DMS153 treated with DMSO at 0.1 percent for 48 hours (cell line): ENCODE measurements at regions not wholly inside any gene's neighbourhood (a gene's known extent, or its start where the extent isn't known, plus 50 kb on each side); places are given as distances from the start of the nearest gene placed in this dataset.
"Not testable (repeated sequence)": the region's sequence is repeated elsewhere in the genome, so short reads cannot be mapped to it uniquely, and the experiment has no call there.

Source experiments
- DNase-seq: peaks from one replicate; lab custom pipeline; 2025; ENCODE audit not compliant: unreplicated experiment; lab: John Stamatoyannopoulos, UW

GRCh38 chr14:106011631-106012360, 485.4 kb downstream of the TMEM121 start:
- not testable (repeated sequence) for DNase-seq

DNA sequence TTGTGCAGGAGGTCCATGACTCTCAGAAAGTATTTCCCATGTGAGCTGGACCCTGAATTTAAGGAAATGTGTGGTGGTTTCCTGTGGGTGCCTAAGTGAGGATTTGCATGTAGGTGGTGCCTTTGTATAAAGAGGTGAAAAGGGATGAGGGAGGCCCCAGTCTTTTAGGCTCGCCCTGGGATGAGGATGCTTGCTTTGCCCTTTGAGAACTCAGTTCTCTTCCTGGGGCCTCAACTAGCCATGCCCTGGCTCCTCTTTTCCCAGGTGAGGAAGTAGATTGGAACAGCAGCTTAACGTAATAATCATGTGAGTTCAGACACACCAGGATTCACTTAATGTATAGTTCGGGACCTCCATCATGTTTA, 486.0 kb downstream of the TMEM121 start:
- DNase-seq = not testable (repeated sequence)

DNA sequence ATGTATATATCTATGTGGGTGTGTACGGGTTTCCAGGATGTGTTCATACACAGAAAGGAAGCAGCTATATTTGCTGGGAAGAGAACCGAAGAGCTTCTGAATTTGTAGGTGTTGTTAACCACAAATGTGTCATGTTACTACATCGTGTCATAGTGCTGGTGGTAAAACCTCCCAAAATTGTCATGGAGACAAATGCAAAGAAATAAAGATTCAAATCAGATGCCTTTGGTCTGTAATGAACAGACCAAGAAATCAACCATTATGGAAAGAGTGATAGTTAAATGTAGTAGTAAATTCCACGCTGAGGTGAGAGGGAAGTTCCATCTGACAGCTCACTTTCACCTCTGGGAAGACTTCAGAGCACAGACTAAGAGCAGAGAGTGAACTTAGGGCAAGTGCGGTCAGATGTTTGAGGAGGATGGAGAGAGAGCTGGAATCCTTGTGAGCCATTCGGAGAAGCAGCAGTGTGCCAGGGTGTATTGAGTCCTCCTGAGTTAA, 487.5 kb downstream of the TMEM121 start:
- DNase-seq = no peak

- not testable (repeated sequence) for DNase-seq
Measured at GRCh38 chr14:106017952-106018351, 491.6 kb downstream of the TMEM121 start.

DNA sequence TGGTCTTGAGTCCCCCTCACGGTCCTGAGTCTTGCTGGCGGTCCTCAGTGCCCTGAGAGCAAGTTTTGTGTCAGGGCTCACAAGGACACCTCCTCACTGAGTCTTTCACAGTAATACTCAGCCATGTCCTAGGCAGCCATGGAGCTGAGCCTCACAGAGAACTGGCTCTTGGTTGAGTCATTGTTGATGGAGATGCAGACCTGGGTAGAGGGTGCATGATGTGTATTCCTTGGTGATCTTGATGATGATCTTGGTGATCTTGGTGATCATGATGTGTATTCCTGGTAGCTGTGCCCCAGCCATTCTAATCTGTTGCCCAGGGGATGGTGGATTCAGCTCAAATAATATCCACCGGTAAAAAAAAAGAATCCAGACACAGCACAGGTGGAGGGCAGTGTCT, 495.4 kb downstream of the TMEM121 start:
- no peak for DNase-seq

- DNase-seq = not testable (repeated sequence)
Measured at GRCh38 chr14:106022648-106023047, 496.3 kb downstream of the TMEM121 start.

DNA sequence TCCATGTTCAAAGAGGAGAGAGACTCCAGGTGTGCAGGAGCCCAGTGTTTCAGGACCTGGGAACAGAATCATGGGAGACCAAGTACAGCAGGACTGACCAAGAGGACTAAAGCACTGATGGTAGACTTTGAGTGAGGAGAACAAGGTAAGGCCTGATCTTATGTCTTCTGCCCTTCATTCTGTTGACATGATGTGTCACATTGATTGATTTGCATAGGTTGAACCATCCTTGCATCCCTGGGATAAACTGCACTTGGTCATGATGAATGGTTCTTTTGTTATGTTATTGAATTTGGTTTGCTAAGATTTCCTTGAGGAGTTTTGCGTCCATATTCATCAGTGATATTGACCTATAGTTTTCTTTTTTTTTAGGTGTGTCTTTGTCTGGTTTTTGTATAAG, 497.0 kb downstream of the TMEM121 start:
- no peak for DNase-seq

DNA sequence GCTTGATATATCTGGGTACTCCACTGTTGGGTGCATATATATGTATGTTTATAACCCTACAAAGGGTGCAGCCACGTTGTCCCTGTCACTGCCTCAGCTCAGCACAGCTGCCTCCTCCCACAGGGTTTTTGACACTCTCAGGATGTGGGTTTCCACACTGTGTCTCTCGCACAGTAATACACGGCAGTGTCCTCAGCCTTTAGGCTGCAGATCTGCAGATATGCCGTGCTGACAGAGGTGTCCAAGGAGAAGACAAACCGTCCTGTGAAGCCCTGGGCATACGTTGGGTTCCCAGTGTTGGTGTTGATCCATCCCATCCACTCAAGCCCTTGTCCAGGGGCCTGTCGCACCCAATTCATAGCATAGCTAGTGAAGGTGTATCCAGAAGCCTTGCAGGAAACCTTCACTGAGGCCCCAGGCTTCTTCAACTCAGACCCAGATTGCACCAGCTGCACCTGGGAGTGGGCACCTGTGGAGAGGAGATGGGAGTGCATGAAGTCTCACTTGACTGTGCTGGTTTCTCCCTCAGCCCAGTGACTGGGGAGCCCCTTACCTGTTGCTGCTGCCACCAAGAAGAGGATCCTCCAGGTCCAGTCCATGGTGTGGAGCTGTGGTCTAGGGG, 498.7 kb downstream of the TMEM121 start:
- DNase-seq = no peak

DNA sequence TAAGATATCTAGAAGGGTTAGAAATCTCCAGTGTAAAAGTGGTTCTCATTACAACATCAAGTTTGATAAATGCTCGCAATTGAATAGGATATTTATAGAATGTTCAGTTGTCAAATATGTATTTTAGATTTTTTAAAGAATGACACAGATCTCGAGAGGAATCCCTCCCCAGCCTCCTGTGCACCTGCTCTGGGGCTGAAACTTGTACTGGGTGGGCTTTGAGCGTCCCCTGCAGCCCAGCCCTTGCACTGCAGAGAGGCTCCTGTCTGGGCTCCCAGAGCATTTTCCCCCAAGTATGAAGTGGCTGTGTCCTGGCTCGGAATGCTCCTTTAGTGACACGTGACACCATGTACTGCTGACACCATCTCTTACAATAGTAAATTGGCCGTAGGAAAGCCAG, 499.6 kb downstream of the TMEM121 start:
- no peak for DNase-seq

DNA sequence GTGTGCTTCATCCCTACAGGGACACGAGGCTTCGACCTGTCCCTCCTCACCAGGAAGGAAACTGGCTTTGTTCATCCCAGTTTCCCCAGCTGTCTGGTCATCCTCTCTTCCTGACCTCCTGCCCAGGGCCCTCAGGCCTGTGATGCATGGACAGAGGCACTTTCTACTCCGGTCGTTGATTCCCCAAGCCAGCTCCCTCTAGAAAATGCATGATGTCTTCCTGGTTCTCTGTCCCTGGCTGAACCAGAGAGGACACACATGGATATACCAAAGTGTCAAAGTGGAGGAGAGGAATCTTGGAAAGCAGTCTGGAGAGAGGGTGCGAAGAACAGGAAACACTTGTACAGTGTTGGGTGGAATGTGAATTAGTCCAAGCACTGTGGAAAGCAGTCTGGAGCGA, 501.4 kb downstream of the TMEM121 start:
- DNase-seq = not testable (repeated sequence)

DNA sequence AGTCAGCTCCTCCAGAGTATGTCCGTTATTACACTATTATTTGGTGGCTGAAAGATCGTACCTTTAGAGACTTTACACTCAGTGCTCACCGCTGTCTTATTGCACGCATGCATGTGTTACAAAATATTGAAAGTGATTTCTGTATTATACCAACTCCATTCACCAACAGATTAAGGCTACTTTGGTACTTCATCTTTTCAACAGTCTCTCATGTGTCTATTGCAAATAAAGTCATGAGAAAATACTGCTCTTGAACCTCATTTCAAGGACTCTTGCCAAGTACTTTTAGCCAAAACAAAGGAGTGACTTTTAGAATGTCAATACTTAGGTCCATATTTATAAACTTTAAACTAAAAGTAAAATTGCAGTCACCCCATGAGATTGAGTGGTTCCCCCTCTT, 503.6 kb downstream of the TMEM121 start:
- no peak for DNase-seq

- no peak for DNase-seq
Measured at GRCh38 chr14:106037380-106037779, 511.0 kb downstream of the TMEM121 start.

DNA sequence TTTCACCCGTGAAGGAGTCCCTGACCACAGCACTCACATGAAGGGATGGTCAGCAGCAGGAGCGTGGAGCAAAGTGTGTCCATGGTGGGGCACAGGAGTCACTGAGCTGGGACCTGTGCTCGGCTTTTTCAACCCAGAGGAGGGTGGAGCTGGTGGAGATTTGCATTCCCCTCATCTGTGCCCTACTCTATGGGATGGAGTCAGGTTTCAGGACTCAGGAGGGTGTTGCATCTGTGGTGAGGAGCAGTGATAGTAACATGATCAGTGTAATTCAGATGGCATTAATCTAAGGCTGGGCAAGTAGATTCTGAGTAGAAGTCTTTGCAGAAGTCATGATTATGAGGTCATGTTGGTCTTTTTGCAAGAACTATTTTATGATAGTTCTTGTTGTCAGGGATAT, 511.9 kb downstream of the TMEM121 start:
- no peak for DNase-seq

- peak; percentile 10 for DNase-seq
Measured at GRCh38 chr14:106039400-106039799, 513.0 kb downstream of the TMEM121 start.

GRCh38 chr14:106044515-106044914, 518.1 kb downstream of the TMEM121 start:
- no peak for DNase-seq

GRCh38 chr14:106044949-106045596, 518.7 kb downstream of the TMEM121 start:
- no peak for DNase-seq

- no peak for DNase-seq
Measured at GRCh38 chr14:106051796-106052195, 525.4 kb downstream of the TMEM121 start.

GRCh38 chr14:106055289-106055688, 528.9 kb downstream of the TMEM121 start:
- DNase-seq = no peak

GRCh38 chr14:106058342-106058741, 532.0 kb downstream of the TMEM121 start:
- no peak for DNase-seq

DNA sequence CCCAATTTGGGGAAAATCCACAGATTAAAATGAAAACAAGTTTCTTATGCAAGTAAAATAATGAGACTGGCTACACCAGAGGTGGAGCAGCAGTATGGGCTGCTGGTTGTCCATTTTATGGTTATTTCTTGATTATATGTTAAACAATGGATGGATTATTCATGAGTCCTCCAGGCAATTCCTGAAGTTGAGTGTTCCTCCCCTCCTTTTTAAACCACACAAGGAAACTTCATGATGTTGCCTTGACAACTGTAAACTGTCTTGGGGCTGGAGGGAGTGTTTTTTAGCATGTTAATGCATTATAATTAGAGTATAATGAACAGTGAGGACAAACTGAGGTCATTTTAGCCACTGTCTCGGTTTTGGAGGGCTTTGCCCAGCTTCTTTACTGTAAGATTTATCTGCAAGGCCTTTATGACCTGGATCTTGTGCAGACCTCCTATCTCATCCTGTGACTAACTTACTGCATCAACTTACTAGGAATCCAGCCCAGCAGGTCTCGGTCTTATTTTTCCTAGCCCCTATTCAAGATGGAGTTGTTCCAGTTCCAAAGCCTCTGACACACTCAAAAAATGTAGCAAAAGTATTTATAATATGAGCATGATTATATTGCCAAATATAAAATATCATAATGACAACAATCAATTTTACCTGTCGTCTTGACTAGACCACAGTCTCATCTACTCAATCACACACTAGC, 534.0 kb downstream of the TMEM121 start:
- no peak for DNase-seq

DNA sequence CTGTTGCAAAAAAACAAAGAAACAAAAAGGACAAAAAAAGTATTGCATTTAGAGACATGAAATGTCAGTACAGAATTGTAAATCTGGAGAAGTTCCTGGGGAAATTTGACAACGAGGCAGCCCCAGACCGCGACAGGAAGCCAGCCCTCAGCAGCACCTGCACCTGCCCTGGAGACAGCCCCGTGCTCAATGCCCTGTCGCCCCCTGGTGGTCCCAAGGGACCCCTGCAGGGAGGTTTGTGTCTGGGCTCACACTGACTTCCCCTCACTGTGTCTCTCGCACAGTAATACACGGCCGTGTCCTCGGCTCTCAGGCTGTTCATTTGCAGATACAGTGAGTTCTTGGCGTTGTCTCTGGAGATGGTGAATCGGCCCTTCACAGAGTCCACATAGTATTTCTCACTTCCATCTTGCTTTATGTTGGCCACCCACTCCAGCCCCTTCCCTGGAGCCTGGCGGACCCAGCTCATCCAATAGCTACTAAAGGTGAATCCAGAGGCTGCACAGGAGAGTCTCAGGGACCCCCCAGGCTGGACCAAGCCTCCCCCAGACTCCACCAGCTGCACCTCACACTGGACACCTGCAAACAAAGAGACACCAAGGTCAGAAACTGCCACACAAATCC, 535.6 kb downstream of the TMEM121 start:
- DNase-seq = not testable (repeated sequence)
